Colon (tissue), 2 donors: ENCODE measurements at regions not wholly inside any gene's neighbourhood (a gene's known extent, or its start where the extent isn't known, plus 50 kb on each side); places are given as distances from the start of the nearest gene placed in this dataset.
"Not testable (repeated sequence)": the region's sequence is repeated elsewhere in the genome, so short reads cannot be mapped to it uniquely, and the experiment has no call there.

ENCODE experiments used
- FAIRE-seq: peaks from 2 replicates; lab custom pipeline; 2012; peaks lifted over from hg19 to GRCh38; lab: Jason Lieb, UNC
- donor health status: control.
- donor health status: control.

- no peak for FAIRE-seq
Measured at GRCh38 chr5:82956600-82956999, 120.6 kb downstream of the TMEM167A start.

- FAIRE-seq: no peak
Measured at GRCh38 chr5:82952326-82952725, 124.9 kb downstream of the TMEM167A start.

GRCh38 chr5:82944267-82944666, 132.9 kb downstream of the TMEM167A start:
- FAIRE-seq: not testable (repeated sequence)

GRCh38 chr5:82942083-82942881, 134.9 kb downstream of the TMEM167A start:
- FAIRE-seq: peak; percentile 28

GRCh38 chr5:82938901-82939725, 138.1 kb downstream of the TMEM167A start:
- no peak for FAIRE-seq

- FAIRE-seq: not testable (repeated sequence)
Measured at GRCh38 chr5:82932473-82933220, 144.5 kb downstream of the TMEM167A start.

GRCh38 chr5:82931110-82931509, 146.1 kb downstream of the TMEM167A start:
- FAIRE-seq: no peak

GRCh38 chr5:82925061-82925411, 152.2 kb downstream of the TMEM167A start:
- FAIRE-seq: no peak

GRCh38 chr5:82924226-82925060, 152.8 kb downstream of the TMEM167A start:
- FAIRE-seq: no peak

GRCh38 chr5:82922086-82922734, 155.0 kb downstream of the TMEM167A start:
- no peak for FAIRE-seq

GRCh38 chr5:82918311-82919031, 158.7 kb downstream of the TMEM167A start:
- no peak for FAIRE-seq

- FAIRE-seq: no peak
Measured at GRCh38 chr5:82917584-82917983, 159.6 kb downstream of the TMEM167A start.

GRCh38 chr5:82913971-82914370, 163.2 kb downstream of the TMEM167A start:
- no peak for FAIRE-seq

GRCh38 chr5:82912462-82912861, 164.7 kb downstream of the TMEM167A start:
- FAIRE-seq: no peak

- FAIRE-seq: no peak
Measured at GRCh38 chr5:82911910-82912309, 165.3 kb downstream of the TMEM167A start.

- FAIRE-seq: no peak
Measured at GRCh38 chr5:82910905-82911304, 166.3 kb downstream of the TMEM167A start.

GRCh38 chr5:82910491-82910890, 166.7 kb downstream of the TMEM167A start:
- no peak for FAIRE-seq

- FAIRE-seq: no peak
Measured at GRCh38 chr5:82909771-82910170, 167.4 kb downstream of the TMEM167A start.

- no peak for FAIRE-seq
Measured at GRCh38 chr5:82905986-82906385, 171.2 kb downstream of the TMEM167A start.

- no peak for FAIRE-seq
Measured at GRCh38 chr5:82901281-82901888, 175.8 kb downstream of the TMEM167A start.
